Neural progenitor cell (in vitro differentiated cells): ENCODE measurements at regions not wholly inside any gene's neighbourhood (a gene's known extent, or its start where the extent isn't known, plus 50 kb on each side); places are given as distances from the start of the nearest gene placed in this dataset.

Experiments
- DNase-seq: peaks from one replicate; pipeline ENCODE4 v3.0.0-alpha.2; 2016; ENCODE audit warnings: low spot score
- H2AFZ ChIP-seq: fragments of 200-600 bp; sonication (generic); replicated peaks from 2 replicates; pipeline ENCODE4 v1.6.1; 2016; ENCODE audit warnings: antibody characterized with exemption
- H3F3A ChIP-seq: fragments of 200-600 bp; sonication (generic); 2 replicates; pipeline ENCODE4 v1.6.1; 2016; ENCODE audit warnings: antibody characterized with exemption, low read depth
- H3K27ac ChIP-seq: fragments of 200-600 bp; sonication (generic); 2 replicates; pipeline ENCODE4 v1.5.1; 2016; ENCODE audit warnings: mild to moderate bottlenecking
- H3K27me3 ChIP-seq: fragments of 200-600 bp; sonication (generic); 2 replicates; pipeline ENCODE4 v1.6.1; 2016; ENCODE audit warnings: mild to moderate bottlenecking, moderate library complexity
- H3K36me3 ChIP-seq: fragments of 200-600 bp; sonication (generic); 2 replicates; pipeline ENCODE4 v1.5.1; 2016
- H3K4me1 ChIP-seq: fragments of 200-600 bp; sonication (generic); 2 replicates; pipeline ENCODE4 v1.6.1; 2016; ENCODE audit warnings: mixed run types
- H3K4me2 ChIP-seq: fragments of 200-600 bp; sonication (generic); 2 replicates; pipeline ENCODE4 v1.6.1; 2016
- H3K4me3 ChIP-seq: fragments of 200-600 bp; sonication (generic); 2 replicates; pipeline ENCODE4 v1.5.1; 2016
- H3K79me2 ChIP-seq: fragments of 200-600 bp; sonication (generic); 2 replicates; pipeline ENCODE4 v1.6.1; 2016; ENCODE audit warnings: low read depth
- H3K9ac ChIP-seq: fragments of 200-600 bp; sonication (generic); 2 replicates; pipeline ENCODE4 v1.6.1; 2016
- H3K9me3 ChIP-seq: fragments of 200-600 bp; sonication (generic); 2 replicates; pipeline ENCODE4 v1.5.1; 2016; ENCODE audit warnings: low read depth
- H4K20me1 ChIP-seq: fragments of 200-600 bp; sonication (generic); 2 replicates; pipeline ENCODE4 v1.6.1; 2016; ENCODE audit warnings: low read depth
- H3K27ac Mint-ChIP-seq: 3 replicates; pipeline ENCODE4 v1.8.0; 2021; ENCODE audit warnings: mixed read lengths
- H3K27me3 Mint-ChIP-seq: 2 replicates; pipeline ENCODE4 v1.8.0; 2022; ENCODE audit warnings: low read depth, mild to moderate bottlenecking, inconsistent platforms, moderate library complexity, mixed read lengths; ENCODE audit not compliant: insufficient read depth
- H3K36me3 Mint-ChIP-seq: 3 replicates; pipeline ENCODE4 v1.8.0; 2021; ENCODE audit warnings: mixed read lengths
- H3K4me1 Mint-ChIP-seq: 3 replicates; pipeline ENCODE4 v1.8.0; 2021; ENCODE audit warnings: mixed read lengths
- H3K4me3 Mint-ChIP-seq: 3 replicates; pipeline ENCODE4 v1.8.0; 2021; ENCODE audit warnings: mild to moderate bottlenecking, moderate library complexity, mixed read lengths
- H3K9me3 Mint-ChIP-seq: 3 replicates; pipeline ENCODE4 v1.8.0; 2020; ENCODE audit warnings: mixed read lengths
- EZH2 ChIP-seq: fragments of 200-600 bp; sonication (generic); IDR thresholded peaks from 2 replicates; pipeline ENCODE4 v1.6.1; 2017; ENCODE audit warnings: antibody characterized with exemption, mild to moderate bottlenecking, moderate library complexity
- EZH2phosphoT487 ChIP-seq: fragments of 200-600 bp; sonication (generic); IDR thresholded peaks from 2 replicates; pipeline ENCODE4 v1.6.1; 2017; ENCODE audit warnings: antibody characterized with exemption
- TF ChIP-seq, protein P1 (sequence below): fragments of 200-600 bp; sonication (generic); IDR thresholded peaks from 2 replicates; pipeline ENCODE4 v1.5.1; 2017; ENCODE audit warnings: antibody characterized with exemption, mild to moderate bottlenecking

DNA sequence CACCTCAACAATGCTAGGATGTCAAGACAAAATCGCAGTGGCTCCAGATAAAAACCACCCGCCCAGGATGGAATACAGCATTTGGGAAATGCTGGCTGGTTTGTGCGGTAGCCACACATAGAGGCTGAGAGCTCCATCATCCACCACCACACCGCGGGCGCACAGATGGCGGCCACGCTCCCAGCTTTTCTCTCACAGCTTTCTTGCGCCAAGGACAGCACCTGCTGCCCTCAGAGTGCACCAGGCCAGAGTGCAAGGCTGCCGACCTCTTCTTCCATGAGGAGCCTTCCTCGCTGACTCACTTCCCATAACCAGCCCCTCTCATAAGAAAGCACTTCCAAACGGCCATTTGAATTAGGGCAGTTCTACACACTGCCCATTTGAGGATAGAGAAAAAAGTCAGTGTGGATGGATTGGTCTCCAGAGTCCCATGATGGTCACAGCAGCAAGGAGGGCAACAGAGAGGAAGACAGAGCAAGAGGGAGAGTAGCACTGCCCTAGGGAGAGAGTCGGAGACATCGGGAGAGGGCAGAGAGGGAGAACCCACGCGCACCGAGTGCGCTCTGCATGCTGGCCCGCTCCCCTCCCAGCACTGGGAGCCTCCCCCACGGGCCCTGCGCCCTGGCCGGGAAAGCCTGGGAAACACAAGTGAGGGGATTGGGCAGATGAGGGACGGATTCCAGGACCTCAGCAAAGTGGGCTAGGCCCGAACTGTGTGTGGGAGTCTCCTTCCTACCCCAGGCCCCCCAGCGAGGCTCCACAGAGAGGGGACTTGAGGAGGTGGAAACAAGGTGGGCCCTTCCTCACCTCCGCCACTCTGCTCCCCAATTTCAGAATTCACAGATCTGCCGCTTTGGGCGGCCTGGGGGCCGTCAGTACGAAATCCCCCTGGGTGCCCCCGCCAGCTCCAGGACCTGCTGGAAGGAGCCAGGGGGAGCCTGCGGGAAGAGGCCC lies 156.9 kb downstream of the USP12 start:
- Histone ChIP-seq H3K9me3 (no peaks in the 10 kb centered on the region), H2AFZ (peak overlapping the region; percentile 10), H3K4me2 (no peak overlapping the region), H4K20me1 (no peaks in the 10 kb centered on the region), H3F3A (no peaks in the 10 kb centered on the region), H3K79me2 (no peaks in the 10 kb centered on the region), H3K9ac (no peak overlapping the region), H3K27me3 (no peaks in the 10 kb centered on the region), H3K4me3 (no peak overlapping the region), H3K27ac (no peak overlapping the region), H3K36me3 (no peaks in the 10 kb centered on the region), H3K4me1 (peaks cover 5% of the 10 kb centered on the region)
- H3K4me3 Mint-ChIP-seq = no peak overlapping the region
- H3K4me1 Mint-ChIP-seq = peaks cover 5% of the 10 kb centered on the region
- H3K27me3 Mint-ChIP-seq = peaks cover 2% of the 10 kb centered on the region
- TF ChIP-seq, protein P1, sequence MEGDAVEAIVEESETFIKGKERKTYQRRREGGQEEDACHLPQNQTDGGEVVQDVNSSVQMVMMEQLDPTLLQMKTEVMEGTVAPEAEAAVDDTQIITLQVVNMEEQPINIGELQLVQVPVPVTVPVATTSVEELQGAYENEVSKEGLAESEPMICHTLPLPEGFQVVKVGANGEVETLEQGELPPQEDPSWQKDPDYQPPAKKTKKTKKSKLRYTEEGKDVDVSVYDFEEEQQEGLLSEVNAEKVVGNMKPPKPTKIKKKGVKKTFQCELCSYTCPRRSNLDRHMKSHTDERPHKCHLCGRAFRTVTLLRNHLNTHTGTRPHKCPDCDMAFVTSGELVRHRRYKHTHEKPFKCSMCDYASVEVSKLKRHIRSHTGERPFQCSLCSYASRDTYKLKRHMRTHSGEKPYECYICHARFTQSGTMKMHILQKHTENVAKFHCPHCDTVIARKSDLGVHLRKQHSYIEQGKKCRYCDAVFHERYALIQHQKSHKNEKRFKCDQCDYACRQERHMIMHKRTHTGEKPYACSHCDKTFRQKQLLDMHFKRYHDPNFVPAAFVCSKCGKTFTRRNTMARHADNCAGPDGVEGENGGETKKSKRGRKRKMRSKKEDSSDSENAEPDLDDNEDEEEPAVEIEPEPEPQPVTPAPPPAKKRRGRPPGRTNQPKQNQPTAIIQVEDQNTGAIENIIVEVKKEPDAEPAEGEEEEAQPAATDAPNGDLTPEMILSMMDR = no peak
- TF ChIP-seq EZH2phosphoT487 = no peak
- TF ChIP-seq EZH2 = no peak
- H3K36me3 Mint-ChIP-seq = no peaks in the 10 kb centered on the region
- H3K27ac Mint-ChIP-seq = no peak overlapping the region
- no peak for DNase-seq
- peaks cover 2% of the 10 kb centered on the region for H3K9me3 Mint-ChIP-seq

DNA sequence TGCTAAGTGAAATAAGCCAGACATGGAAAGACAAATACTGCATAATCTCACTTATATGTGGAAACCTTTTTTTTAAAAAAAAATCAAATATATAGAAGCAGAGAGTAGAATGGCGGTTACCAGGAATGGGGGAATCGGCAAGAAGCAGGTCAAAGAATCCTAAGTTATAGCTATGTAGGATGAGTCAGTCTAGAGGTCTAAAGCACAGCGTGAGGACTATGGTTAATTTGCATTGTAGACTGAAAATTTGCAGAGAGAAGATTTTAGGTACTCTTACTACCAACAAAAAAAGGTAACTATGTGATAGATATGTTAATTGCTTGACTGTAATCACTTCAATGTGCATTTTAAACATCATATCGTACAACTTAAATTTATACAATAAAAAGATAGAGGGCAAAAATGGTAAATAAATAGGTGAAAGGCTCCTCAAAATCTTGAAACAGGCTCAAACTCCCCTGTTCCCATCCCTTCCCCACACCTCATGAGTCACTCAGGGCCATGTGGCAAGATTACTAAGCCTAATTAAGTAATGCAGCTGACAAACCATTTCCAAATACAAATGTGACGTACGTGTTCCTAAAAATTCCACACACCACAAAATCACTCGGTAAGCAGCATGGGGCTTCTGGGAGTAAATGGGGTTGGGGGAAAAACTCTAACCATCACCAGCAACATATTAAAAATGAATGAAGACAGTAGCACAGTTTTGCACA lies 159.0 kb downstream of the USP12 start:
- H3K27me3 ChIP-seq = peaks cover 5% of the 10 kb centered on the region
- no peak overlapping the region for H3K4me2 ChIP-seq
- TF ChIP-seq EZH2 (no peak), EZH2phosphoT487 (no peak)
- TF ChIP-seq, protein P1 = no peak
- H3K79me2 ChIP-seq = no peaks in the 10 kb centered on the region
- H3K4me1 ChIP-seq = no peaks in the 10 kb centered on the region
- H3K36me3 Mint-ChIP-seq = no peaks in the 10 kb centered on the region
- no peaks in the 10 kb centered on the region for H3F3A ChIP-seq
- no peak overlapping the region for H3K4me3 Mint-ChIP-seq
- H3K27ac ChIP-seq = no peak overlapping the region
- H3K4me3 ChIP-seq = no peak overlapping the region
- H2AFZ ChIP-seq = no peak overlapping the region
- H3K9me3 ChIP-seq = no peaks in the 10 kb centered on the region
- no peak for DNase-seq
- no peaks in the 10 kb centered on the region for H3K36me3 ChIP-seq
- no peak overlapping the region for H3K27ac Mint-ChIP-seq
- peaks cover 2% of the 10 kb centered on the region for H3K27me3 Mint-ChIP-seq
- no peaks in the 10 kb centered on the region for H3K9me3 Mint-ChIP-seq
- no peak overlapping the region for H3K9ac ChIP-seq
- no peaks in the 10 kb centered on the region for H4K20me1 ChIP-seq
- no peaks in the 10 kb centered on the region for H3K4me1 Mint-ChIP-seq

DNA sequence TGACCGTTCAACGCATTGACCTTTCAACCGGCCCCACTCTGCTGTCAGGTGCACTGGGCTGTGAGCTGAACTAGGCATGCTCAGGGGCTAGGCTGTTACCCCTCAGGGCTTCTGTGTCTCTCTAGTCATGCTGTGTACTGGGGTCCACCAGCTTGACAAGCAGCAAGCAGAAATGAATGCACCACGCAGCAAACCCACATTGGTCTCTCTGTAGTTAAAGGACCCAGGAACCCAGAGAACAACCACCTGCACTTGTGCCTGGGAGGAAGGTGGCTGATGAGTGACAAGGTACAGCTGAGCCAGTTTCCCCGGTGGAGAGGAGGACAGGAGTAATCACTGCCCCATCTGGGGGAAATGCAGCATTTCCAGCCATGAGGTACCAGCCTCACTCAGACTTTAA lies 159.9 kb downstream of the USP12 start:
- H3K27ac Mint-ChIP-seq = no peak overlapping the region
- Histone ChIP-seq H3K4me3 (no peak overlapping the region), H3K4me2 (no peak overlapping the region), H3F3A (no peaks in the 10 kb centered on the region), H3K9ac (no peak overlapping the region), H4K20me1 (no peaks in the 10 kb centered on the region), H3K79me2 (no peaks in the 10 kb centered on the region), H3K27ac (no peak overlapping the region), H3K27me3 (peaks cover 15% of the 10 kb centered on the region), H2AFZ (no peak overlapping the region), H3K36me3 (no peaks in the 10 kb centered on the region), H3K9me3 (no peaks in the 10 kb centered on the region), H3K4me1 (peaks cover 8% of the 10 kb centered on the region)
- H3K4me3 Mint-ChIP-seq = no peak overlapping the region
- H3K4me1 Mint-ChIP-seq = peaks cover 7% of the 10 kb centered on the region
- H3K36me3 Mint-ChIP-seq = no peaks in the 10 kb centered on the region
- TF ChIP-seq, protein P1 = no peak
- no peak for TF ChIP-seq EZH2
- no peak for TF ChIP-seq EZH2phosphoT487
- peaks cover 2% of the 10 kb centered on the region for H3K27me3 Mint-ChIP-seq
- no peaks in the 10 kb centered on the region for H3K9me3 Mint-ChIP-seq
- DNase-seq = no peak
